SU-DHL-6 (cell line): ENCODE measurements at regions not wholly inside any gene's neighbourhood (a gene's known extent, or its start where the extent isn't known, plus 50 kb on each side); places are given as distances from the start of the nearest gene placed in this dataset.

Source experiments
- CTCF ChIP-seq: fragments of 200-600 bp; sonication (generic); IDR thresholded peaks from one replicate; pipeline ENCODE4 v1.5.1; 2017; ENCODE audit warnings: antibody characterized with exemption, mild to moderate bottlenecking, low read length, moderate library complexity; ENCODE audit not compliant: insufficient read depth, poor library complexity, severe bottlenecking
- EZH2phosphoT487 ChIP-seq: fragments of 200-600 bp; sonication (generic), shearing (Covaris generic); conservative IDR thresholded peaks from 2 replicates; pipeline ENCODE4 v1.6.1; 2018; ENCODE audit warnings: mild to moderate bottlenecking, antibody characterized with exemption, low read length, moderate library complexity, mixed read lengths

- no peak for TF ChIP-seq CTCF
- no peak for TF ChIP-seq EZH2phosphoT487
Observed at GRCh38 chr5:124395287-124395686, 351.2 kb downstream of the ZNF608 start.
